ENCODE measurements at regions not wholly inside any gene's neighbourhood (a gene's known extent, or its start where the extent isn't known, plus 50 kb on each side); places are given as distances from the start of the nearest gene placed in this dataset.

GRCh38 chr16:87133112-87133850 lies 183.9 kb downstream of the C16orf95 start:
- Histone ChIP-seq H3K9me3 (ENCODE audit: control insufficient read depth, low read length) (no peaks in the 10 kb centered on the region), H3K4me3 (ENCODE audit: insufficient read depth, low read depth, low read length) (no peak overlapping the region), H3K27ac (ENCODE audit: insufficient read depth, low read depth, low read length, poor library complexity, severe bottlenecking) (no peak overlapping the region), H3K27me3 (ENCODE audit: control insufficient read depth, insufficient read depth, low read length, poor library complexity, severe bottlenecking) (no peaks in the 10 kb centered on the region), H3K4me1 (ENCODE audit: control insufficient read depth, insufficient read depth, low read length) (peaks cover 13% of the 10 kb centered on the region), H3K36me3 (ENCODE audit: control insufficient read depth, insufficient read depth, low read length) (no peaks in the 10 kb centered on the region)
- WGBS, 2 experiments, result 91% methylated on average over 21 of the region's 21 CpGs

- H3K4me1 ChIP-seq (ENCODE audit: control insufficient read depth, insufficient read depth, low read length), result peaks cover 13% of the 10 kb centered on the region
- H3K27ac ChIP-seq (ENCODE audit: insufficient read depth, low read depth, low read length, poor library complexity, severe bottlenecking), result no peak overlapping the region
- WGBS, 2 experiments, result 96 to 97% methylated on average over 17 of the region's 17 CpGs
- no peaks in the 10 kb centered on the region for H3K9me3 ChIP-seq (ENCODE audit: control insufficient read depth, low read length)
- H3K27me3 ChIP-seq (ENCODE audit: control insufficient read depth, insufficient read depth, low read length, poor library complexity, severe bottlenecking), result no peaks in the 10 kb centered on the region
- H3K36me3 ChIP-seq (ENCODE audit: control insufficient read depth, insufficient read depth, low read length), result no peaks in the 10 kb centered on the region
- no peak overlapping the region for H3K4me3 ChIP-seq (ENCODE audit: insufficient read depth, low read depth, low read length)
These were observed 183.1 kb downstream of the C16orf95 start for GRCh38 chr16:87133966-87134627.

GRCh38 chr16:87134628-87134995 lies 182.6 kb downstream of the C16orf95 start:
- Histone ChIP-seq H3K27me3 (ENCODE audit: control insufficient read depth, insufficient read depth, low read length, poor library complexity, severe bottlenecking) (no peaks in the 10 kb centered on the region), H3K4me1 (ENCODE audit: control insufficient read depth, insufficient read depth, low read length) (peaks cover 13% of the 10 kb centered on the region), H3K9me3 (ENCODE audit: control insufficient read depth, low read length) (no peaks in the 10 kb centered on the region), H3K36me3 (ENCODE audit: control insufficient read depth, insufficient read depth, low read length) (no peaks in the 10 kb centered on the region), H3K27ac (ENCODE audit: insufficient read depth, low read depth, low read length, poor library complexity, severe bottlenecking) (no peak overlapping the region), H3K4me3 (ENCODE audit: insufficient read depth, low read depth, low read length) (no peak overlapping the region)
- 89 to 90% methylated on average over 6 to 7 of the region's 7 CpGs for WGBS, 2 experiments

GRCh38 chr16:87135246-87136030 lies 181.8 kb downstream of the C16orf95 start:
- H3K4me1 ChIP-seq (ENCODE audit: control insufficient read depth, insufficient read depth, low read length), result peaks cover 13% of the 10 kb centered on the region
- no peaks in the 10 kb centered on the region for H3K27me3 ChIP-seq (ENCODE audit: control insufficient read depth, insufficient read depth, low read length, poor library complexity, severe bottlenecking)
- no peak overlapping the region for H3K4me3 ChIP-seq (ENCODE audit: insufficient read depth, low read depth, low read length)
- no peaks in the 10 kb centered on the region for H3K9me3 ChIP-seq (ENCODE audit: control insufficient read depth, low read length)
- H3K27ac ChIP-seq (ENCODE audit: insufficient read depth, low read depth, low read length, poor library complexity, severe bottlenecking), result no peak overlapping the region
- H3K36me3 ChIP-seq (ENCODE audit: control insufficient read depth, insufficient read depth, low read length), result no peaks in the 10 kb centered on the region
- WGBS, 2 experiments, result 81 to 82% methylated on average over 9 of the region's 9 CpGs

GRCh38 chr16:87138316-87138715 lies 178.9 kb downstream of the C16orf95 start:
- Histone ChIP-seq H3K36me3 (ENCODE audit: control insufficient read depth, insufficient read depth, low read length) (no peaks in the 10 kb centered on the region), H3K9me3 (ENCODE audit: control insufficient read depth, low read length) (no peaks in the 10 kb centered on the region), H3K27me3 (ENCODE audit: control insufficient read depth, insufficient read depth, low read length, poor library complexity, severe bottlenecking) (no peaks in the 10 kb centered on the region), H3K4me3 (ENCODE audit: insufficient read depth, low read depth, low read length) (no peak overlapping the region), H3K4me1 (ENCODE audit: control insufficient read depth, insufficient read depth, low read length) (peaks cover 2% of the 10 kb centered on the region), H3K27ac (ENCODE audit: insufficient read depth, low read depth, low read length, poor library complexity, severe bottlenecking) (no peak overlapping the region)
- whole genome bisulfite sequencing, 2 experiments, result 95 to 98% methylated on average over 4 of the region's 4 CpGs

GRCh38 chr16:87138738-87139267 lies 178.4 kb downstream of the C16orf95 start:
- 91% methylated on average over 13 of the region's 13 CpGs for WGBS, 2 experiments
- Histone ChIP-seq H3K4me3 (ENCODE audit: insufficient read depth, low read depth, low read length) (no peak overlapping the region), H3K36me3 (ENCODE audit: control insufficient read depth, insufficient read depth, low read length) (no peaks in the 10 kb centered on the region), H3K27me3 (ENCODE audit: control insufficient read depth, insufficient read depth, low read length, poor library complexity, severe bottlenecking) (no peaks in the 10 kb centered on the region), H3K9me3 (ENCODE audit: control insufficient read depth, low read length) (no peaks in the 10 kb centered on the region), H3K27ac (ENCODE audit: insufficient read depth, low read depth, low read length, poor library complexity, severe bottlenecking) (no peak overlapping the region), H3K4me1 (ENCODE audit: control insufficient read depth, insufficient read depth, low read length) (peaks cover 7% of the 10 kb centered on the region)

GRCh38 chr16:87140211-87141200 lies 176.7 kb downstream of the C16orf95 start:
- no peaks in the 10 kb centered on the region for H3K36me3 ChIP-seq (ENCODE audit: control insufficient read depth, insufficient read depth, low read length)
- no peaks in the 10 kb centered on the region for H3K9me3 ChIP-seq (ENCODE audit: control insufficient read depth, low read length)
- no peak overlapping the region for H3K27ac ChIP-seq (ENCODE audit: insufficient read depth, low read depth, low read length, poor library complexity, severe bottlenecking)
- no peaks in the 10 kb centered on the region for H3K27me3 ChIP-seq (ENCODE audit: control insufficient read depth, insufficient read depth, low read length, poor library complexity, severe bottlenecking)
- peaks cover 9% of the 10 kb centered on the region for H3K4me1 ChIP-seq (ENCODE audit: control insufficient read depth, insufficient read depth, low read length)
- 92 to 93% methylated on average over 38 to 39 of the region's 39 CpGs for WGBS, 2 experiments
- H3K4me3 ChIP-seq (ENCODE audit: insufficient read depth, low read depth, low read length), result no peak overlapping the region

- Histone ChIP-seq H3K9me3 (ENCODE audit: control insufficient read depth, low read length) (no peaks in the 10 kb centered on the region), H3K4me3 (ENCODE audit: insufficient read depth, low read depth, low read length) (no peak overlapping the region), H3K36me3 (ENCODE audit: control insufficient read depth, insufficient read depth, low read length) (no peaks in the 10 kb centered on the region), H3K4me1 (ENCODE audit: control insufficient read depth, insufficient read depth, low read length) (peaks cover 9% of the 10 kb centered on the region), H3K27me3 (ENCODE audit: control insufficient read depth, insufficient read depth, low read length, poor library complexity, severe bottlenecking) (no peaks in the 10 kb centered on the region), H3K27ac (ENCODE audit: insufficient read depth, low read depth, low read length, poor library complexity, severe bottlenecking) (no peak overlapping the region)
- WGBS, 2 experiments, result 84 to 87% methylated on average over 5 of the region's 5 CpGs
These were observed 175.8 kb downstream of the C16orf95 start for GRCh38 chr16:87141402-87141801.

GRCh38 chr16:87143661-87144121 lies 173.5 kb downstream of the C16orf95 start:
- no peaks in the 10 kb centered on the region for H3K9me3 ChIP-seq (ENCODE audit: control insufficient read depth, low read length)
- no peak overlapping the region for H3K27ac ChIP-seq (ENCODE audit: insufficient read depth, low read depth, low read length, poor library complexity, severe bottlenecking)
- WGBS, 2 experiments, result 69 to 70% methylated on average over 15 of the region's 15 CpGs
- H3K4me3 ChIP-seq (ENCODE audit: insufficient read depth, low read depth, low read length), result no peak overlapping the region
- H3K36me3 ChIP-seq (ENCODE audit: control insufficient read depth, insufficient read depth, low read length), result no peaks in the 10 kb centered on the region
- peaks cover 9% of the 10 kb centered on the region for H3K4me1 ChIP-seq (ENCODE audit: control insufficient read depth, insufficient read depth, low read length)
- no peaks in the 10 kb centered on the region for H3K27me3 ChIP-seq (ENCODE audit: control insufficient read depth, insufficient read depth, low read length, poor library complexity, severe bottlenecking)
